Mesendoderm (in vitro differentiated cells): ENCODE measurements at regions not wholly inside any gene's neighbourhood (a gene's known extent, or its start where the extent isn't known, plus 50 kb on each side); places are given as distances from the start of the nearest gene placed in this dataset.
A peak's percentile ranks its signal among the peaks of the same experiment; 100 is the strongest.

Experiments used
- DNase-seq: peaks from one replicate; pipeline ENCODE4 v3.0.0; 2013
- H2AK5ac ChIP-seq: 2 replicates; pipeline ENCODE4 v1.6.1; 2013; ENCODE audit warnings: low read length, inconsistent platforms
- H2BK120ac ChIP-seq: 2 replicates; pipeline ENCODE4 v1.6.1; 2013; ENCODE audit warnings: low read depth, mild to moderate bottlenecking, low read length, moderate library complexity, mixed read lengths
- H2BK15ac ChIP-seq: replicated peaks from 2 replicates; pipeline ENCODE4 v1.6.1; 2013; ENCODE audit warnings: low read depth, mild to moderate bottlenecking, moderate library complexity
- H2BK5ac ChIP-seq: 2 replicates; pipeline ENCODE4 v1.6.1; 2013; ENCODE audit warnings: low read length, inconsistent platforms
- H3K18ac ChIP-seq: 2 replicates; pipeline ENCODE4 v1.6.1; 2013; ENCODE audit warnings: mild to moderate bottlenecking, low read length, mixed read lengths
- H3K23ac ChIP-seq: one replicate; pipeline ENCODE4 v1.6.1; 2013; ENCODE audit warnings: low read length
- H3K27ac ChIP-seq: 2 replicates; pipeline ENCODE4 v1.5.1; 2013; ENCODE audit warnings: low read depth, mild to moderate bottlenecking, inconsistent platforms, low read length, moderate library complexity
- H3K27me3 ChIP-seq: 2 replicates; pipeline ENCODE4 v1.6.1; 2013; ENCODE audit warnings: low read length, control low read depth, mild to moderate bottlenecking, inconsistent platforms; ENCODE audit not compliant: insufficient read depth, poor library complexity
- H3K36me3 ChIP-seq: 2 replicates; pipeline ENCODE4 v1.6.1; 2013; ENCODE audit warnings: low read length, inconsistent platforms; ENCODE audit not compliant: control insufficient read depth, insufficient read depth
- H3K4ac ChIP-seq: one replicate; pipeline ENCODE4 v1.6.1; 2013; ENCODE audit warnings: low read depth, mild to moderate bottlenecking, low read length, moderate library complexity
- H3K4me1 ChIP-seq: 2 replicates; pipeline ENCODE4 v1.6.1; 2013; ENCODE audit warnings: low read depth, low read length, inconsistent platforms; ENCODE audit not compliant: control insufficient read depth
- H3K4me2 ChIP-seq: 2 replicates; pipeline ENCODE4 v1.6.1; 2013; ENCODE audit warnings: low read length
- H3K4me3 ChIP-seq: 2 replicates; pipeline ENCODE4 v1.5.1; 2013; ENCODE audit warnings: mild to moderate bottlenecking, low read length
- H3K56ac ChIP-seq: one replicate; pipeline ENCODE4 v1.6.1; 2013; ENCODE audit warnings: low read length
- H3K79me1 ChIP-seq: 2 replicates; pipeline ENCODE4 v1.6.1; 2013; ENCODE audit warnings: low read length, inconsistent platforms
- H3K79me2 ChIP-seq: 2 replicates; pipeline ENCODE4 v1.6.1; 2013; ENCODE audit warnings: mild to moderate bottlenecking, low read length; ENCODE audit not compliant: control insufficient read depth, insufficient read depth
- H3K9ac ChIP-seq: 2 replicates; pipeline ENCODE4 v1.6.1; 2013; ENCODE audit warnings: low read length, inconsistent platforms
- H4K5ac ChIP-seq: one replicate; pipeline ENCODE4 v1.6.1; 2013; ENCODE audit warnings: low read length
- H4K8ac ChIP-seq: one replicate; pipeline ENCODE4 v1.6.1; 2013; ENCODE audit warnings: low read depth, mild to moderate bottlenecking, control low read depth, low read length, moderate library complexity
- WGBS: extraction: QIAGEN DNeasy Blood & Tissue Kit; methylation state at CpG from one replicate; pipeline ENCODE4 v1.1.7; 2013; ENCODE audit warnings: low lambda C conversion rate, missing lambda C conversion rate; ENCODE audit not compliant: insufficient coverage; ENCODE audit errors: extremely low coverage; 5-methylcytosine and 5-hydroxymethylcytosine counted together

- Histone ChIP-seq H4K8ac (no peak overlapping the region), H2BK15ac (no peak overlapping the region), H3K23ac (no peak overlapping the region), H3K9ac (no peak overlapping the region), H4K5ac (no peak overlapping the region), H3K79me1 (no peaks in the 10 kb centered on the region), H3K56ac (no peak overlapping the region), H3K27ac (no peak overlapping the region), H3K36me3 (no peaks in the 10 kb centered on the region), H2BK120ac (no peak overlapping the region), H3K27me3 (no peaks in the 10 kb centered on the region), H2AK5ac (no peak overlapping the region), H3K18ac (no peak overlapping the region), H3K79me2 (no peaks in the 10 kb centered on the region), H3K4me2 (no peak overlapping the region), H3K4me3 (no peak overlapping the region), H2BK5ac (no peak overlapping the region), H3K4me1 (no peaks in the 10 kb centered on the region), H3K4ac (no peak overlapping the region)
- no peak for DNase-seq
Observed at GRCh38 chr2:4475618-4476017, 772.2 kb downstream of the DCDC2C start.

- Histone ChIP-seq H3K23ac (no peak overlapping the region), H2BK120ac (no peak overlapping the region), H3K79me2 (no peaks in the 10 kb centered on the region), H3K18ac (no peak overlapping the region), H3K4me2 (no peak overlapping the region), H3K4ac (no peak overlapping the region), H2BK15ac (no peak overlapping the region), H3K4me3 (no peak overlapping the region), H3K9ac (no peak overlapping the region), H2BK5ac (no peak overlapping the region), H3K27ac (no peak overlapping the region), H2AK5ac (no peak overlapping the region), H3K36me3 (no peaks in the 10 kb centered on the region), H3K56ac (no peak overlapping the region), H4K5ac (no peak overlapping the region), H3K79me1 (no peaks in the 10 kb centered on the region), H4K8ac (no peak overlapping the region), H3K4me1 (no peaks in the 10 kb centered on the region), H3K27me3 (no peaks in the 10 kb centered on the region)
- no peak for DNase-seq
- no CpG with 5 or more reads among the region's 3 CpGs for WGBS
Observed at GRCh38 chr2:4483050-4483449, 779.7 kb downstream of the DCDC2C start.

GRCh38 chr2:4486971-4487370, 783.6 kb downstream of the DCDC2C start:
- no peak overlapping the region for H3K9ac ChIP-seq
- no peak overlapping the region for H3K18ac ChIP-seq
- no peaks in the 10 kb centered on the region for H3K36me3 ChIP-seq
- H3K4ac ChIP-seq: no peak overlapping the region
- H3K4me3 ChIP-seq: no peak overlapping the region
- H3K56ac ChIP-seq: no peak overlapping the region
- H3K79me1 ChIP-seq: no peaks in the 10 kb centered on the region
- no peaks in the 10 kb centered on the region for H3K79me2 ChIP-seq
- H3K4me2 ChIP-seq: no peak overlapping the region
- H2BK15ac ChIP-seq: no peak overlapping the region
- no peak overlapping the region for H2AK5ac ChIP-seq
- DNase-seq: no peak
- H2BK120ac ChIP-seq: no peak overlapping the region
- no peak overlapping the region for H2BK5ac ChIP-seq
- no peak overlapping the region for H4K8ac ChIP-seq
- no peak overlapping the region for H3K27ac ChIP-seq
- H3K23ac ChIP-seq: no peak overlapping the region
- no peak overlapping the region for H4K5ac ChIP-seq
- no peaks in the 10 kb centered on the region for H3K27me3 ChIP-seq
- no CpG with 5 or more reads among the region's 2 CpGs for WGBS
- H3K4me1 ChIP-seq: no peaks in the 10 kb centered on the region

- WGBS: no CpG with 5 or more reads among the region's 5 CpGs
- Histone ChIP-seq H4K5ac (no peak overlapping the region), H3K4me2 (no peak overlapping the region), H3K79me1 (no peaks in the 10 kb centered on the region), H3K79me2 (no peaks in the 10 kb centered on the region), H3K36me3 (no peaks in the 10 kb centered on the region), H2BK120ac (no peak overlapping the region), H3K4ac (no peak overlapping the region), H4K8ac (no peak overlapping the region), H2BK15ac (no peak overlapping the region), H3K27me3 (no peaks in the 10 kb centered on the region), H3K4me1 (no peaks in the 10 kb centered on the region), H2AK5ac (no peak overlapping the region), H3K27ac (no peak overlapping the region), H3K18ac (no peak overlapping the region), H3K23ac (no peak overlapping the region), H3K9ac (no peak overlapping the region), H3K56ac (no peak overlapping the region), H2BK5ac (no peak overlapping the region), H3K4me3 (no peak overlapping the region)
- DNase-seq: peak; percentile 19
Observed at GRCh38 chr2:4499316-4500030, 796.1 kb downstream of the DCDC2C start.

- H3K4ac ChIP-seq: no peak overlapping the region
- no peak overlapping the region for H2BK15ac ChIP-seq
- H2BK5ac ChIP-seq: no peak overlapping the region
- no CpG with 5 or more reads among the region's 4 CpGs for WGBS
- H4K5ac ChIP-seq: no peak overlapping the region
- no peak for DNase-seq
- no peak overlapping the region for H3K56ac ChIP-seq
- H3K23ac ChIP-seq: no peak overlapping the region
- no peak overlapping the region for H2AK5ac ChIP-seq
- no peak overlapping the region for H3K18ac ChIP-seq
- H3K9ac ChIP-seq: no peak overlapping the region
- no peak overlapping the region for H4K8ac ChIP-seq
- H3K4me3 ChIP-seq: no peak overlapping the region
- H3K36me3 ChIP-seq: no peaks in the 10 kb centered on the region
- H3K4me1 ChIP-seq: no peaks in the 10 kb centered on the region
- H2BK120ac ChIP-seq: no peak overlapping the region
- H3K4me2 ChIP-seq: no peak overlapping the region
- no peaks in the 10 kb centered on the region for H3K79me2 ChIP-seq
- no peaks in the 10 kb centered on the region for H3K27me3 ChIP-seq
- H3K27ac ChIP-seq: no peak overlapping the region
- H3K79me1 ChIP-seq: no peaks in the 10 kb centered on the region
Observed at GRCh38 chr2:4501525-4501924, 798.1 kb downstream of the DCDC2C start.

GRCh38 chr2:4502230-4502843, 799.0 kb downstream of the DCDC2C start:
- no peak overlapping the region for H2BK5ac ChIP-seq
- no peak overlapping the region for H3K27ac ChIP-seq
- WGBS: no CpG with 5 or more reads among the region's 3 CpGs
- no peak overlapping the region for H3K18ac ChIP-seq
- H3K36me3 ChIP-seq: no peaks in the 10 kb centered on the region
- no peak overlapping the region for H2BK15ac ChIP-seq
- no peak overlapping the region for H2AK5ac ChIP-seq
- H3K4me2 ChIP-seq: no peak overlapping the region
- DNase-seq: no peak
- H3K9ac ChIP-seq: no peak overlapping the region
- H4K5ac ChIP-seq: no peak overlapping the region
- H3K23ac ChIP-seq: no peak overlapping the region
- H3K79me2 ChIP-seq: no peaks in the 10 kb centered on the region
- no peak overlapping the region for H3K4ac ChIP-seq
- H4K8ac ChIP-seq: no peak overlapping the region
- no peak overlapping the region for H2BK120ac ChIP-seq
- H3K27me3 ChIP-seq: no peaks in the 10 kb centered on the region
- H3K4me1 ChIP-seq: no peaks in the 10 kb centered on the region
- no peaks in the 10 kb centered on the region for H3K79me1 ChIP-seq
- H3K56ac ChIP-seq: no peak overlapping the region
- H3K4me3 ChIP-seq: no peak overlapping the region
